Brain pericyte (primary cell): ENCODE measurements at regions not wholly inside any gene's neighbourhood (a gene's known extent, or its start where the extent isn't known, plus 50 kb on each side); places are given as distances from the start of the nearest gene placed in this dataset.

Experiments
- DNase-seq: peaks from one replicate; pipeline ENCODE4 v3.0.0-alpha.2; 2012; ENCODE audit warnings: low read depth, low spot score

DNA sequence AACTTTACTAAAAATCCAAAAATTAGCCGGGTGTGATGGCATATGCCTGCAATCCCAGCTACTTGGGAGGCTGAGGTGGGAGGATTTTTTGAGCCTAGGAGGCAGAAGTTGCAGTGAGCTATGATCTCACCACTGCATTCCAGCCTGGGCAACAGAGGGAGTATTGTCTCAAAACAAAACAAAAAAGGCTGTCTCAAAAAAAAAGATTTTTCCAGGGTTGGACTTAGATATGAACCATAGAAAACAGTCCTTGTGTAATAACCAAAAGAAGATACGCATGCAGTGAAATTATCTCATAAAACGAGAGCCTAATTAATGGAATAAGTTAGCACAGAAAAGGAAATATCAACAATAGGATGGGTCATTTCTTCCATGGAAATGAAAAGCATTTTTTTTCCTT, 320.4 kb upstream of the RASGRP1 start:
- no peak for DNase-seq

DNA sequence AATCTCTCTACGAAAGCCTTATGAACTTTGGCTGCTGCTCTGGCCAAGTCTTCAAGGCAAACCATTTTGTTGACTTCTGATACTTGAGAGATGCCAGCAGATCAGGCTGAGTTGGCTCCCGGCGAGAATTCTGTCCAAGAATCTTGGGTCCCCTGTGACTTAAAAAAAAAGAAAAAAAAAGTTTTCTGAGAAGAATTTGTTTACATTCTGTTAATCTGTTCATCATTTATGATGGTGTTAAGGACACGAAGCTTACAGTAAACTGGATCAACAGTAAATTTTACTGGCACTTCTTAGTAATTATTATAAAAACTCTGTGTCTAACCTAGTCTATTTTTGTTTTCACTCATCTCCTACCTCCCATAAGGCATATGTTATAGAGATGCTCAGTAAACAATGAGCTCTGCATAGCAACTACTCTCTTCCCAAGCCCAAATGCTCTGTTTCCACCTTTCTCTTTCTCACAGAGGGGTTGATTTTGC, 320.9 kb upstream of the RASGRP1 start:
- no peak for DNase-seq

DNA sequence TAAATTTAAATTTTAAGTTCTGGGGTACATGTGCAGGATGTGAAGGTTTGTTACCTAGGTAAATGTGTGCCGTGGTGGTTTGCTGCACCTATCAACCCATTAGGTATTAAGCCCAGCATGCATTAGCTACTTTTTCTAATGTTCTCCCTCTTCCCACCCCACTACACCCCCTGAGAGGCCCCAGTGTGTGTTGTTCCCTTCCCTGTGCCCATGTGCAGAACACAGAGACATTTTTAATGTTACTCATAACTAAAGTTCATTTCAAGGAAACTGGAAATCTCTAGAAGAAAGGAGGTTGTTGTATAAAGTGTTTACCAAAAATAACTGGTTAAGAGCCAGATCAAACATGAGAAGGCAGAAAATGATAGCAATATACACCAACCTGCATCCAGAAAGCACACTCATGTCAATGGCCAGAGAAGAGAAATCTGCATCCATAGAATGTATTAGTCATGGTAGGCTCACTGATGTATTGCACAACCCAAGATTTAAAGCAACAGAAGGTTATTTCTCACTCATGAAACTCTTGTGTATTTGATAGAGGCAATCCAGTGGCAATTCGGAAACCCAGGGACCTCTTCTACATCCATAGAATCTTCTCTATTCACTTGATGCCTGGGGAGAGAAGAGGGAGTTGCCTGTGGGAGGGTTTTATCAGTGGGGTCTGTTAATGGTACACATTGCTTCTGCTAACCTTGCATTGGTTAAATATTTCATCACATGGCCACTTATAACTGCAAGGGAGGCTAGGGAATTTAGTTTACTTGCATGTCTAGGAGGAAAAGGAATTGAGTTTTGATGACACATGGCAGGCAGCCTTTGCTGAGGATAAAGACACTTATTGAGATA, 321.9 kb upstream of the RASGRP1 start:
- no peak for DNase-seq

DNA sequence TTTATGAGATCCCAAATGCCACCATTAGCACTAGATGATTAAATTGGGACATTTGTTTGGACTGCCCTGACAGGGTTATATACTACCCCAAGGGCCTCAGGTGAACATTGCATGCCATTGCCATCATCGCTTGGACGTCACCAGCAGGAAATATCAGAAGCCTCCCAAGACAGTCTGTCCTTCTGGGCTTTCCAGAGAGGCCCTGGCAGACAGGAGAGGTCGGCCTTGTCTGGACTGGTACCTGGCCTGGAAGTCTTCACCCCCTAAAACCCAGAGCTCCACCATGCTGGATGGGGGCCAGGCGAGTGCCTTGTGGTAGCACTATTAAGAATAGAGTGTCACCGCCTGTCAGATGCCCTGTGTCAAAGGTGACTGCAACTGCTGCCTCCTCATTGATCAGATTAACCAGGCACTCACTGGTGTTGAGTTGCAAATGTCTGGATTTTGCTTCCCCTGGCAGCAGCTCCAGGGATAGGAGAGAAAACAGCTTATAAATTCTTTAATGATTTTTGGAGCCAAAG, 324.1 kb upstream of the RASGRP1 start:
- no peak for DNase-seq

DNA sequence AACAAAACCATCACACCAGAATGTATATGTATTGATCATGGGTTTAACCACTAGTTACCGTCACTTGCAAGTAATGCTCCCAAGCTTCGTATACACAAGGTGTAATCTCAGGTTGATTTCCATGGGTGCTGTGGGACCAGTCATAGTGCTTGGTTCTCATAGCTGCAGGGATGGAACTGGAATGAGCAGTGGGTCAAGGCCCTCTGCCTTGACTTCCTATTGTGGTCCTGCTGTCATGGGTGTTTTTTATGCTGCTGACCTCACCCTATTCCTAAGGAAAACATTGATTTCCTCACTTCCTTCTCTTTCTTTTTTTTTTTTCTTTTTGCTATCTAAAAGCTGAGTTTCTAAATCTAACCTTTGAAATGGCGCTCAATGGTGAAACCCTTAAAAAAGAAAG, 325.6 kb upstream of the RASGRP1 start:
- DNase-seq = no peak

DNA sequence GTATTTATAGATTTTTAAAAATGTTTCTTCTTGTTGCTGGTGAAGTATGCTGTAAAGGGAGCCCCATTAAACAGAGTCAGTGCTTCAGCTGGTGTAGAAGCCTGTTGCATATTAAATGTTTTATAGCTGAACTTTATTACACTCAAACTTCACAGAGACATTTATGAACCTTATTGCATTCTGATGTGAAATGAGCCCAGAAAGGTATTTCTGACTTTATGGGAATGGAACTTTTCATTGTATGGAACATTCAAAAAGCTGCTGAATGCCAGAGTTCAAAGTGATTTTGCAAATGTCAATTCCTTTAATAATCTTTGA, 329.3 kb upstream of the RASGRP1 start:
- no peak for DNase-seq

DNA sequence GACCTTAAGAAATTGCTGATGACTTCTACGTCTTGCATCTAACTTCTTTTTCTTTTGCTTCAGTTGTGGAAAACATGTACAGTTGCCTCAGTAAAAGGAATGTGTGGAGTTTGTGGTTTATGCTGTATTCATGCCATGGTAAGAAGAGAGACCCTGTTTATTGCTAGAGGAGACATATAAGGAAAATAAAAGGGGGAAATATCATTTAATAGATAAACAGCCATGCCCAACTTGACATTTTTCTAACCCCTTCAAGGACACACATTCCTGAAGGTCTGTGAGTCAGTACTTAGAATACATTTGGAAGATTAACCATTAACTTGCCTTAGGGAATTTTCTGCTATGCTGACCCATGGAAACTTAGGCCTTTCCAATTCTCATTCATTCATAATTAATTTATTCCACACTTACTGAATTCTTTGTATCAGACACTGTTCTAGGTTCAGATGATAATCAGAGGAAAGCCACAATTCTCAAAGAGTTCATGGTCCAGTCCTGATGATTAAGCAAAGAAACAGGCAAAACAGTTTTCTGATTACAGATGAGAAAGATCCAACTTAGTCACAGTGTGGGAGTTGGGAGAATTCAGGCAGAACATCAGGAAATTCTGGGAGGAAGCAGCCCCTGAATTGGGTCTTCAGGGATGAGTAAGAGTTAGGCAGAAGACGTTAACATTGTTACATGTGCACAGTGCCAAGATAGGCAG, 329.8 kb upstream of the RASGRP1 start:
- DNase-seq = no peak

DNA sequence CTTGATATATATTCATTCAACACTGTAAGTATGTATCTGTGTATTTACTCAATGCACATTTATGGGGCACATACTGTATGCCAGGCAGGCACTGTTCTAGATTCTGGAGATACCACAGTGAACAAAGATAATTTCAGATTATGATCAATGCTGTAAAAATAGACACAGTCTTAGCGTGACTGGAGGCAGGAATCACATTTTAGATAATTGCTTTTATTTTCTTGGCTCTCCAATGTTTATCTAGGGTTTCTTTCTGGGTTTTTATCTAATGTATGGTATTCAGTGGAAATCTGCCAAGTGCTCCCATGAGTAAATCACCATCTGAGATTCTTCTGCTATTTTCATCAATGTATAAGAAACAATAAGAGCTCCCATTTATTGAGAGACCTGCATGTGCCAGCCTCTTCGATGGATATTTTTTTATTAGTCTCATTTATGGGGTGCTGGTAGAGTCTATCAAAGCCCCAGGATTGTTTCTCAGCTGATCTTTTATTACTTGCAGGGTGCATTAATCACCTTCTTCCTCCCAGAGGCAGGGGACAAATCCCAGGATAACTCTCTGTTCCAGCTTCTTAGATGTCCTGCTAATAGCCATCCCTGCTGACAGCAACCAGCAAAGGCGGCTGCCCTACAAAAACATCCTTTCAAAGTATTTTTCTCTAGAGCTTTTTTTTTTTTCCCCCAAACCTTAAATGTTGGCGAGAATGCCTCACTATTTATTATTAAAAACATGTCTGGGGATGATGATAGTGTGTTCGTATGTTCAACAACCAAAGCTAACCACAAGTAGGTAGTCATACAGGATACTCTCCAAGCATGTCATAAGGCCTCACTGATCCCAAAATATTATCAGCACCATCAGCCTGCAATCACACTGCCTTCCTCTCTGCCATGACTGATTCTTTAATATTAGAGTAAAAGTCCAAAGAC, 331.0 kb upstream of the RASGRP1 start:
- DNase-seq = peak; percentile 31

DNA sequence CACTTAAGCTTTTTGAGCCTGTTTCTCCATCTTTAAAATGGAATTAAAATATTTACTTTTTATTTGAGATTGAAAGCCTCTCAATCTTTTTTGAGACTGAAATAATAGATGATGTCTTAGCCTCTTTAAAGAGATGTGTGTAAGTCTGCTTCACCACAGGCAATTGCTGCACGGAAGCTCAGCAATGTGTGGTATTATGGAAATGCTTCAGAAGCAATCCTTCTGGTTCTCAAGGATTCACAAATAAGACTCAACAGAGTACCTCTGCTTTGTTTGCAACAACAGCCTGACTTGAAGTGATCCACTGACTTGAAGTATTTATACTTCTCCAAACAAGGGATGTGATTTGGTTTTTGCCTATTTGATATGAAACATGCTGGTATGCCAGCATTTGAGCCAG, 332.0 kb upstream of the RASGRP1 start:
- no peak for DNase-seq

DNA sequence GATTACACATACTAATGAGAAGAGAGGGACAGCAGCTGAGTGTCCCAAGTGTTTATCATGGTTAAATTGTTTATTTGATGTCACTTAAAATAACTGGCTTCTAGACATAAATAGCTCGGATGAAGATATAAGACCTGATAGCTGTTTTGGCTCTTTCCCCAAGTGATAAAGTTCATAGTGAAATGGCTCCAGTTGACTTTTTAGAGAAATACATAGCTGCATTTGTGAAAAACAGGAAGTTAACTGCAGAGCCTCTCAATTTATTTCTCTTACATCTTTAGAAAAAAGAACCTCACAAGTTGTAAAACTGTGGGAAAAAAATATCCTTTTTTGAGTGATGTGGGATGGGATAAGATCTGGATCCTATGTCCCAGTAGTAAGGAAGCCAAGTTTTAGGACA, 332.9 kb upstream of the RASGRP1 start:
- DNase-seq = no peak

DNA sequence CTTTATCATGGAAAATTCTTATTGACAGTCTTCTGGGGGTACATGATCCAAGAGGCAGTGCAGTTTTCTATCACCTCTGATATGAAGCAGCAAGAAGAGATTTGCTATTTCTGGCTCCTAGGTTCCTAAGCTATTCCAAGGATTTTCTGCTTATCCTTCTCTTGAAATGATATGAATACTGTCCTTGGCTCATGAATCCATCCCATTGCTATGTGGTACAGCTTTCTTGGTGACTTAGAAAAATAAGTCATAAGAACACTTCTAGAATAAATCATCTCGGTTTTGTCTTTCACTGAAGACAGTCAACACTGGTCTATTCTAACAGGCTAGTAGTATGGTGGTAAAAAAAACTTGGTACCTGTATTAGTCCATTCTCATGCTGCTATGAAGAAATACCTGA, 333.6 kb upstream of the RASGRP1 start:
- DNase-seq = no peak

DNA sequence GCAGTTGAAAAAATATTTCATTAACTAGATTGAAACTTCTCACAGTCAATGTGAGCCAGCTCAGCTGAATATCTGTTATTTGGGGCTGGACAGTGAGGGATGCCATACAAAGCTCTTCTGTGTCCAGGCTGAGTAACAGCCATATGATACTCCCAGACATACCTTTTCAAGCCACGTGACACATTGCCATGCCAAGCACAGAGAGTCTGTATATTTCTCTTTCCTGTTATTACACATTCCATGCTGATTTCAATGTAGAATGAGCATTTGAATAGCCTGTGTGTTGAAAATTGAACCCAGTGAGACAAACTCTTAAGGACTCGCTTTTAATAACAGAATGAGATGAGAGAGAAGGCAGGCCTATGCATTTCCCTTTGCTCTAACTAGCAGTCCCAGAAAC, 334.7 kb upstream of the RASGRP1 start:
- no peak for DNase-seq

DNA sequence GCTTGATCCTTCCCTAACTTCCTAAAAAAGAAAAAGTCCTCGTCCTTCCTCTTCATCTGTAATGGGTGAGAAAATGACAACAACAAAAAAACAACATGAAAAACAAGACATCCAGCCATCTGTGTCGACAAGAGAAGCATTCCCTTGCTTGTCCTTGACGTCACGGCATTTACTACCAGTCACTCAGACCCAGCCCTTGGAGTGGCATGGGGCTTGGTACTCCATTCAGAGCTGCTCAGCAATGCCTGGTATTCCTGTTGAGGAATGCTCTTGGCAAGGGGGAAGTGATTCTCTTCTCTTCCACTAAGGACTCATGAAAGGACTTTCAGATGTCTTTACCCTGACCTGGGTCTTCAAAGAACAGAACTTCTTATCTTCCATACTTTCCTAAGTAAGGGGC, 339.7 kb upstream of the RASGRP1 start:
- no peak for DNase-seq

DNA sequence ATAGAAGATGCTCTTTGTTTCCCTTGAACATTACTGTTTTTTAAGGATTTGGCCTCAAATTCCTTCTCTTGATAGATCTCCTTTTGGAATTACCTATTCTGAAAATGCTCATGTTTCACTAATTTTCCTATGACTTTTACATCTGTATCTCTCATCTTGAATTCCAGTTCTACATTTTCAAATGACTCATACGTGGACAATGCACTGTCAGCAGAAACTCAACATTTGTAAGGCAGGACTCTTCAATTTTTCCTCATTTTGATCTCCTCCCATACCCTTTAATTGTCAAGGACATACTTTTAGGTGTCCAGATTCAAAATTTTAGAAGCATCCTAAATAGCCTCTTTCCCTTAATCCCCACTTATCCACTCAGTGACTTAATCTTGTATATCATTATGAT, 341.0 kb upstream of the RASGRP1 start:
- no peak for DNase-seq

DNA sequence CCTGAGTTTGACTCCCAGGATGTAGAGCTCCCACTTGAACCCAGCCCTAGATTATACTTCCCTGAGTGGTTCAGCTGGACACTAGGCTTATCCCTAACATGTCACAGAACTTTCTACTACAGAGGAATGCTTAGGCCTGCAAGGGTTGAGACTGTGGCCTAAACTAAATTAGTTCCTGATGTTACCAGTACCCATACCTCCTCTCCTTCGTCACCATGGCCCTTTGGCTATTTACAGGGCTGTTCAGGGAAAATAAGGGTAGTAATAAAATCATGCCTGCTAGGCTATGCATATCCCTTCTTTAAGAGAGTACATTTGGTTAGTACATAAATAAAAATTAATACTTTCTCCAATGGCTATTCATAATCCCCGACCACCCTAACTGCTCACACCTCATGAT, 356.4 kb upstream of the RASGRP1 start:
- DNase-seq = no peak

DNA sequence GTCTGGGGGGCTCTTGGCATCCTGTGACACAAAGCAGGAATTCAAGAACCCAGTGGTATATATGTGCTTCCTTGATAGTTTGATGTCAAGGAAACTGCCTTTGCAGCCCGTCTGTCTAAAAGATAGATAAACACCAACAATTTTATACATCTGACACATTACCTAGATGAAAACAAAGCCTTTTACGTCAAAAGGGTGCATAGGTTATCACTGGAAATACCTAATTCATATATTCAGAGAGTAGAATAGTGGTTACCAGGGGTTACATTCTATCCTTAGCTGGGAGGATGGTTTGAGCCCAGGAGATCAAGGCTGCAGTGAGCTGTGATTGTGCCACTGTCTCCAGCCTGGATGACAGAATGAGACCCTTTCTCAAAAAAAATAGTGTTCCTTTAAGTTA, 356.9 kb upstream of the RASGRP1 start:
- DNase-seq = no peak

DNA sequence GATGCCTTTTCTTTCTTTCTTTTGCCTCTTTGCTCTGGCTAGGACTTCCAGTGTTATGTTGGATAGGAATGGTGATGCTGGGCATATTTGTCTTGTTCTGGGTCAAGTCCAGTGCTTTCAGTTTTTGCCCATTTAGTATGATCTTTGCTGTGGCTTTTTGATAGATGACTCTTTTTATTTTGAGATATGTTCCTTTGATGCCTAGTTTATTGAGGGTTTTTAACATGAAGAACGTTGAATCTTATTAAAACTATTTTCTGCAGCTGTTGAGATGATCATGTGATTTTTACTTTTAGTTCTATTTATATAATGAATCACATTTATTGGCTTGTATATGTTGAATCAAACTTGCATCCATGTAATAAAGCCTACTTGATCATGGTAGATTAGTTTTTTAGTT, 363.8 kb upstream of the RASGRP1 start:
- no peak for DNase-seq

DNA sequence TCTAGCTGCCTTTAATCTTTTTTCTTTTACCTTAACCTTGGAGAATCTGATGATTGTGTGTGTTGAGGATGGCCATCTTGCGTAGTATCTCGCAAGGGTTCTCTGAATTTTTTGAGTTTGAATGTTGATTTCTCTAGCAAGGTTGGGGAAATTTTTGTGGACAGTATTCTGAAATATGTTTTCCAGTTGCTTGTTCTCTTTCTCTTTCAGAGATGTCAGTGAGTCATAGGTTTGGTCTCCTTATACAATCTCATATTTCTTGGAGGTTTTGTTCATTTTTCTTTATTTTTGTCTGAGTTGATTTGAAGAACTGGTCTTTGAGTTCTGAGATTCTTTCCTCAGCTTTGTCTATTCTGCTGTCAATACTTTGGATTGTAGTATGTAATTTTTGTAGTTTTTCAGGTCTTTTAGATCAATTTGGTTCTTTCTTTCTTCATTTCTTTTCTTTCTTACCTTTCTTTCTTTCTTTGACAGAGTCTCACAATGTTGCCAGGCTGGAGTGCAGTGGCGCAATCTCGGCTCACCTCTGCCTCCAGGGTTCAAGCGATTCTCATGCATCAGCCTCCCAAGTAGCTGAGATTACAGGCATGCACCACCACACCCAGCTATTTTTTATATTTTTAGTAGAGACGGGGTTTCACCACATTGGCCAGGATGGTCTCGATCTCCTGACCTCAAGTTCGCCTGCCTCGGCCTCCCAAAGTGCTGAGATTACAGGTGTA, 366.4 kb upstream of the RASGRP1 start:
- DNase-seq = no peak

DNA sequence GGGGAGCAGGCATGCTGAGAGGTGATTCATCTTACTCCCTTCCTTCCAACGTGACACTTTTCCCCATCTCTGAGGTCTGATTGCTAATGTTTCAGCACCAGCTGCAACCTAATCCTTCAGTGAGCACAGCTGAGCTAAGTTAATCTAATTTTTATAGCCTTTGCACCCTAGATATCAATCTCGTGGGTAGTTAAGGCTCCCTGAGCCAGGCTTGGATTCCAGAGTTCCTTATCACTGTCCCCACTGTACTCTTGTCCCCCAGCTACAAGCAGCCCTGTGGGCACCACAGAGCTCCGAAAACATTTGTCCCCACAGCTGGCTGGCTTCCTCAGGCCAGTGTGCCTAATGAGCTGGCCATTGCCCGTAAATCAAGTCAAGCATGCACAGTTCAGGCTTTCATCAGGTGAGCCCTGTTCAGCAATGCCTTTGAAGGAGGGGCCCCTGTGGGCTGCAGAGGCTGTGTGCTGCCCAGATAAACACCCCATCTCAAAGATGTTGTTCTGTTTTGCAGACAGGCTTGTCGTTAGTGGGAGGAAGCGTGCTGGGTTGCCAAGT, 376.9 kb upstream of the RASGRP1 start:
- no peak for DNase-seq

DNA sequence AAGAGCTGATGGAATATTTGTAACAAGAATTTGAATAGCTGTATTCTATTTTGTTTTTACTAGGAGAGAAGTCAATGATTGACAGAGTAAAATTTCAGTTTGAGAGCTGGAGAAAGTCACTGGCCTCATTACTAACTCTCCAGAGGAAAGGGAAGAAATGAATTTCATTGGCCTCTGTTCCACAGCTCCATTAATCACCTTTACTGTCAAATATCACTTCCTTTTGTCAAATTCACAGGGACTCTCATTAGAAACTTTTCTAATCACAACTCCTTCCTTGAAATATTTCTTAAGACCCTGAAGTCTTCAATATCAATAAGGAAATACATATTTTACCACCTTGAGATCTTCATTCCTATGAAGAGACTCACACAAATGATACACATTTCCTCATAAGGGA, 379.9 kb upstream of the RASGRP1 start:
- no peak for DNase-seq
